ENCODE measurements at regions not wholly inside any gene's neighbourhood (a gene's known extent, or its start where the extent isn't known, plus 50 kb on each side); places are given as distances from the start of the nearest gene placed in this dataset.

- intact Hi-C loops (cut with micrococcal nuclease): loop anchor here (1.0 to 2.0 kb wide), 4 partner anchors 79 to 501 kb away; partner anchors contain the start of gene GREM2
- peak overlapping the region; percentile 85 for H2BK120ac ChIP-seq (ENCODE audit: low read depth, low read length)
- peak overlapping the region; percentile 22; the same call in 1 of the 3 replicates for H2BK15ac ChIP-seq (ENCODE audit: low read depth, low read length)
- peak overlapping the region; percentile 47 for H4K91ac ChIP-seq (ENCODE audit: insufficient read depth, low read depth, low read length)
- dilution Hi-C loops (cut with HindIII; ENCODE audit: low sequenced_read_pairs, unreplicated experiment): no loop called here
- peak overlapping the region; percentile 74 for H2AFZ ChIP-seq (replicated peaks; ENCODE audit: low read length, poor library complexity)
- peak overlapping the region; percentile 51 for H2AK5ac ChIP-seq (ENCODE audit: low read depth, low read length)
- ATAC-seq (ENCODE audit: low read depth): peak; percentile 90
- in situ Hi-C loops (cut with MboI; ENCODE audit: low sequenced_read_pairs): loop anchor here (5.0 to 25.0 kb wide), 3 partner anchors 230 to 665 kb away; no protein-coding TSS in a partner anchor
- no peak overlapping the region for H3K4me3 ChIP-seq (ENCODE audit: insufficient read depth, low read depth, low read length)
- BruUV-seq (replicated peaks): no TSS peak
- H3K14ac ChIP-seq (replicated peaks; ENCODE audit: low read depth, low read length): no peak overlapping the region
- peak overlapping the region; percentile 78 for H3K4ac ChIP-seq (ENCODE audit: low read depth, low read length)
- H3K9me3 ChIP-seq (ENCODE audit: control insufficient read depth, insufficient read depth, low read length): no peaks in the 10 kb centered on the region
- H3K23ac ChIP-seq (ENCODE audit: low read depth, low read length): no peak overlapping the region
- H3K79me1 ChIP-seq (ENCODE audit: low read depth in 1 of 2, low read length in 2 of 2): no peaks in the 10 kb centered on the region
- peak overlapping the region; percentile 19 for H3K4me2 ChIP-seq (ENCODE audit: low read depth, low read length)
- peaks cover 4% of the 10 kb centered on the region; the same call in 1 of the 2 replicates for H3K9me1 ChIP-seq (ENCODE audit: insufficient read depth, low read length)
- no peaks in the 10 kb centered on the region; the same call in 1 of the 2 replicates for H3K27me3 ChIP-seq (ENCODE audit: control insufficient read depth, insufficient read depth, low read length)
- WGBS, 2 experiments (ENCODE audit: extremely low coverage in 2 of 2, insufficient read length in 1 of 2): no CpG with 5 or more reads among the region's 12 CpGs
- H3K9ac ChIP-seq (ENCODE audit: low read depth, low read length): no peak overlapping the region
- no peaks in the 10 kb centered on the region for H4K20me1 ChIP-seq (ENCODE audit: insufficient read depth, low read length)
- H3K18ac ChIP-seq (ENCODE audit: low read depth, low read length): peak overlapping the region; percentile 5; the same call in 1 of the 2 replicates
- no peaks in the 10 kb centered on the region for H3K36me3 ChIP-seq (ENCODE audit: control insufficient read depth, insufficient read depth, low read length)
- no peak overlapping the region for H2BK5ac ChIP-seq (ENCODE audit: low read depth, low read length, poor library complexity, severe bottlenecking)
- H4K5ac ChIP-seq (ENCODE audit: low read depth, low read length): no peak overlapping the region
- peak overlapping the region in 1 of 2 experiments; percentile 43; a peak in 1 of 4 replicates for H4K8ac ChIP-seq (ENCODE audit: low read depth in 2 of 2, low read length in 2 of 2)
- peak; percentile 78 for DNase-seq
- H3K27ac ChIP-seq (ENCODE audit: insufficient read depth, low read length): peak overlapping the region; percentile 13
- ChIA-PET CTCF (interaction anchor here (0.6 to 2.4 kb wide), 14 partner anchors 21 to 663 kb away, joined by 3 to 14 read pairs (median 3); partner anchors contain the start of gene GREM2), POLR2A (ENCODE audit: unreplicated experiment) (no interaction called here)
- H2AK9ac ChIP-seq (replicated peaks; ENCODE audit: low read depth, low read length, poor library complexity): no peak overlapping the region
- peak overlapping the region; percentile 7; the same call in 1 of the 2 replicates for H3K56ac ChIP-seq (ENCODE audit: extremely low read depth, insufficient read depth, low read length)
- peaks cover 8% of the 10 kb centered on the region for H3K4me1 ChIP-seq (ENCODE audit: control insufficient read depth, insufficient read depth, low read length)
- TF ChIP-seq RAD21 (IDR thresholded peaks at IDR 0.05; ENCODE audit: low read length): peak; percentile 98
- TF ChIP-seq CEBPB (IDR thresholded peaks at IDR 0.05; ENCODE audit: low read depth, low read length): no peak
- TF ChIP-seq BHLHE40 (IDR thresholded peaks at IDR 0.05; ENCODE audit: low read depth, low read length): no peak
- TF ChIP-seq, protein P1, sequence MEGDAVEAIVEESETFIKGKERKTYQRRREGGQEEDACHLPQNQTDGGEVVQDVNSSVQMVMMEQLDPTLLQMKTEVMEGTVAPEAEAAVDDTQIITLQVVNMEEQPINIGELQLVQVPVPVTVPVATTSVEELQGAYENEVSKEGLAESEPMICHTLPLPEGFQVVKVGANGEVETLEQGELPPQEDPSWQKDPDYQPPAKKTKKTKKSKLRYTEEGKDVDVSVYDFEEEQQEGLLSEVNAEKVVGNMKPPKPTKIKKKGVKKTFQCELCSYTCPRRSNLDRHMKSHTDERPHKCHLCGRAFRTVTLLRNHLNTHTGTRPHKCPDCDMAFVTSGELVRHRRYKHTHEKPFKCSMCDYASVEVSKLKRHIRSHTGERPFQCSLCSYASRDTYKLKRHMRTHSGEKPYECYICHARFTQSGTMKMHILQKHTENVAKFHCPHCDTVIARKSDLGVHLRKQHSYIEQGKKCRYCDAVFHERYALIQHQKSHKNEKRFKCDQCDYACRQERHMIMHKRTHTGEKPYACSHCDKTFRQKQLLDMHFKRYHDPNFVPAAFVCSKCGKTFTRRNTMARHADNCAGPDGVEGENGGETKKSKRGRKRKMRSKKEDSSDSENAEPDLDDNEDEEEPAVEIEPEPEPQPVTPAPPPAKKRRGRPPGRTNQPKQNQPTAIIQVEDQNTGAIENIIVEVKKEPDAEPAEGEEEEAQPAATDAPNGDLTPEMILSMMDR (conservative IDR thresholded peaks at IDR 0.05; ENCODE audit: low read depth, low read length): peak; percentile 92
- TF ChIP-seq SMC3 (IDR thresholded peaks at IDR 0.05; ENCODE audit: low read depth, low read length): peak; percentile 97
- TF ChIP-seq USF2 (IDR thresholded peaks at IDR 0.05; ENCODE audit: low read depth, low read length): no peak
- no peak for TF ChIP-seq CHD1 (IDR thresholded peaks at IDR 0.05; ENCODE audit: low read depth, low read length)
- H2BK20ac ChIP-seq (ENCODE audit: low read depth, low read length): peak overlapping the region; percentile 75
Measured at GRCh38 chr1:240691909-240692705, 80.2 kb upstream of the GREM2 start.
